ENCODE measurements at regions not wholly inside any gene's neighbourhood (a gene's known extent, or its start where the extent isn't known, plus 50 kb on each side); places are given as distances from the start of the nearest gene placed in this dataset.

DNA sequence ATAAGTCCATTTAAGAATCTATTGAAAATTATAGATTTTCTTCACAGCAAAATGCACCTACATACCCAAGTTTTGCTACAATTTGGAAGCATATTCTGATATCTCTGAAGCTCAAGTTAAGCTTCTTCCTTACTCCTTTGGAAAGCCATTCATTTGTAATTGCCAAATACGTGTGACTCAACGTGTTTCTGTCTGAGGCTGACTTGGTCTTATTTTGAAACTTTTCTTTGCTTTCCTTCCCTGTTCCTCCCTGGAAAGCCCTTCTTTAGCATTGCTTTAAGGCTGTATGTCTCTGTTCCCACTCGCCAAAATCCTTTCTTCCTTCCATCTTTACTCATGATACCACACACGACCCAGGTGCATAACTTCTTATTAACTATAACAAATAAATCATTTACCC lies 232.0 kb downstream of the ZBBX start:
- Mint-ChIP-seq H3K4me1 (ENCODE audit: low read depth) (no peaks in the 10 kb centered on the region), H3K27me3 (ENCODE audit: insufficient read depth) (no peaks in the 10 kb centered on the region), H3K27ac (no peak overlapping the region), H3K9me3 (peaks cover 32% of the 10 kb centered on the region), H3K36me3 (ENCODE audit: low read depth) (no peaks in the 10 kb centered on the region), H3K4me3 (no peak overlapping the region)
- TF ChIP-seq, protein P1, sequence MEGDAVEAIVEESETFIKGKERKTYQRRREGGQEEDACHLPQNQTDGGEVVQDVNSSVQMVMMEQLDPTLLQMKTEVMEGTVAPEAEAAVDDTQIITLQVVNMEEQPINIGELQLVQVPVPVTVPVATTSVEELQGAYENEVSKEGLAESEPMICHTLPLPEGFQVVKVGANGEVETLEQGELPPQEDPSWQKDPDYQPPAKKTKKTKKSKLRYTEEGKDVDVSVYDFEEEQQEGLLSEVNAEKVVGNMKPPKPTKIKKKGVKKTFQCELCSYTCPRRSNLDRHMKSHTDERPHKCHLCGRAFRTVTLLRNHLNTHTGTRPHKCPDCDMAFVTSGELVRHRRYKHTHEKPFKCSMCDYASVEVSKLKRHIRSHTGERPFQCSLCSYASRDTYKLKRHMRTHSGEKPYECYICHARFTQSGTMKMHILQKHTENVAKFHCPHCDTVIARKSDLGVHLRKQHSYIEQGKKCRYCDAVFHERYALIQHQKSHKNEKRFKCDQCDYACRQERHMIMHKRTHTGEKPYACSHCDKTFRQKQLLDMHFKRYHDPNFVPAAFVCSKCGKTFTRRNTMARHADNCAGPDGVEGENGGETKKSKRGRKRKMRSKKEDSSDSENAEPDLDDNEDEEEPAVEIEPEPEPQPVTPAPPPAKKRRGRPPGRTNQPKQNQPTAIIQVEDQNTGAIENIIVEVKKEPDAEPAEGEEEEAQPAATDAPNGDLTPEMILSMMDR (IDR thresholded peaks at IDR 0.05): no peak
- no peak for DNase-seq

DNA sequence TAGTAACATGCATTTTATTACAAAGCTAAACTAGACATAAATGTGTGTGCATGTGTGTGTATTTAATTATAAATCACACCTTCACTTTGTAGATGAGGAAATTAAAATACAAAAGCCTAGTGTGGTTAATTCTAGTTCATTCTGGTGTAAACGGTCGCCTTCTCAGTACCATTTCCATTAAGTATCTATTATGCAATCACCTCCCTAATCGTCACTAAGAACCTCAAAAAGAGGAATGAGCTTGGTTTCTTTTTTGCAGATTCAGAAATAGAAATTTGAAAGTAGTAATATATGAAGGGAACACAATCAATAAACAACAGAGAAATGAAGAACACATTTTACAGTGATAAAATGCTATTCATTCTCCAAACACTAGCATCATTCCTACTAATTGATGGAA lies 233.2 kb downstream of the ZBBX start:
- Mint-ChIP-seq H3K36me3 (ENCODE audit: low read depth) (no peaks in the 10 kb centered on the region), H3K27me3 (ENCODE audit: insufficient read depth) (no peaks in the 10 kb centered on the region), H3K4me1 (ENCODE audit: low read depth) (no peaks in the 10 kb centered on the region), H3K4me3 (no peak overlapping the region), H3K27ac (no peak overlapping the region), H3K9me3 (peaks cover 35% of the 10 kb centered on the region)
- TF ChIP-seq, protein P1 (IDR thresholded peaks at IDR 0.05): no peak
- DNase-seq: no peak

DNA sequence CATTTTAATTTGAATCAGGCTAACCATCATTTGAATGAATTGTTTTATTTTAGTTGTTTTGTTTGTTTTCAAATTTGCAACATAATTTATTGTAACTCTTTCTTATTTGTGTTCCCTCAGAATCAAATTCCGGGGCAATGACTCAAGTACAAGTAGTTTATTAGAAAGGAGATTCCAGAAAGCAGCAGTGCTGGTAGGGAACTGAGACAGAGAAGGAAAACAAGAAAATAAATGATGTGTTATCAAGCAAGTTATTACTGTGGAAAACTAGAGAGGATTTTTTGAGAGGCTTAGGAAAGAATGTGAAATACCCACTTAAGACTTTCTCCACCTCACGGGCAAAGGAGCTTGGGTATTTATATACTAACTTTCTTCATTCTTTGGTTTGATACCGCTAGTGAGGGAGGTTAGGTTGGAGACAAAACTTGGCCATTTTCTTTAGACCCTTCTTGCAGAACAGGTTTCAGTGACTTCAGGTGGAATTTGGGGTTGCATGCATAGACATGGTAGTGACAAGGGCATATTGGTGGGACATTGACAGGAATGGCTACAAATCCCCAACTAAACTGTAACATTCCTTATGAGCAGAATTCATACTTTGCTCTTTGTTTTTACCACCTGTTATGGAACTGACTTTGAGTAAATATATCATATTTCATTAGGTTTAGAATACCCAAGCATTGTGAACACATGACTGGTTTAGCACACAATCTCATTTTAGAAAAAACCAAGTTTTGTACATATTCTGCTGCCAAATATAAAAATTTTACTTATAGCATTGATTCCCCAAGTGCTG lies 254.3 kb downstream of the ZBBX start:
- no peak for DNase-seq
- Mint-ChIP-seq H3K4me3 (no peak overlapping the region), H3K27me3 (ENCODE audit: insufficient read depth) (no peaks in the 10 kb centered on the region), H3K27ac (no peak overlapping the region), H3K36me3 (ENCODE audit: low read depth) (no peaks in the 10 kb centered on the region), H3K4me1 (ENCODE audit: low read depth) (no peaks in the 10 kb centered on the region), H3K9me3 (peaks cover 12% of the 10 kb centered on the region)
- TF ChIP-seq, protein P1 (IDR thresholded peaks at IDR 0.05): no peak

DNA sequence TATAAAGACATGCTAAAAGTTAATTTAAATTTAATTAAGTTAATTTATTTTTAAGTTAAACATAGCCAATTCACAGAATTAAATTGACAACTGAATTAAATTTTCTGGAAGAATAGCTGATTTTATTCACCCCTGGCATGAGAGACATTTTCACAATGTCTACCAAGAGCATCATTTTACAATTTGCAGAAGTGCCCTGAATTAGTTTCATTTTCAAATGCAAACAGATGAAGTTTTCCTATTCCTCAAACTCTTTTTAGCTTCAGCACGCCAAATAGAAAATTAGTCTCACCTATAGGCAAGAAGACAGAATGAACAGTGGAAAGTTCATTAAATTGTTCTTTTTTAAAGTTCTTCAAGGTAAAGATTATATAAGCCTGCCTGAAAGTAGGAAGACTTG lies 259.3 kb downstream of the ZBBX start:
- Mint-ChIP-seq H3K27ac (no peak overlapping the region), H3K4me1 (ENCODE audit: low read depth) (no peaks in the 10 kb centered on the region), H3K4me3 (no peak overlapping the region), H3K36me3 (ENCODE audit: low read depth) (no peaks in the 10 kb centered on the region), H3K27me3 (ENCODE audit: insufficient read depth) (no peaks in the 10 kb centered on the region), H3K9me3 (peaks cover 17% of the 10 kb centered on the region)
- DNase-seq: no peak
- TF ChIP-seq, protein P1 (IDR thresholded peaks at IDR 0.05): no peak

- H3K4me1 Mint-ChIP-seq (ENCODE audit: low read depth): no peaks in the 10 kb centered on the region
- no peak for DNase-seq
- TF ChIP-seq, protein P1 (IDR thresholded peaks at IDR 0.05): no peak
- H3K36me3 Mint-ChIP-seq (ENCODE audit: low read depth): no peaks in the 10 kb centered on the region
- no peak overlapping the region for H3K4me3 Mint-ChIP-seq
- H3K27me3 Mint-ChIP-seq (ENCODE audit: insufficient read depth): peaks cover 2% of the 10 kb centered on the region; the same call in 1 of the 2 replicates
- H3K9me3 Mint-ChIP-seq: peaks cover 27% of the 10 kb centered on the region
- no peak overlapping the region for H3K27ac Mint-ChIP-seq
Measured at GRCh38 chr3:167116120-167116922, 263.8 kb downstream of the ZBBX start.

All from HFFc6 (cell line).